Testis (tissue), 2 donors: ENCODE measurements at regions not wholly inside any gene's neighbourhood (a gene's known extent, or its start where the extent isn't known, plus 50 kb on each side); places are given as distances from the start of the nearest gene placed in this dataset.

Experiments
- POLR2A ChIP-seq: fragments of 450-650 bp; IDR thresholded peaks from one replicate; pipeline ENCODE4 v1.6.1; 2017; ENCODE audit warnings: antibody characterized with exemption, mild to moderate bottlenecking, moderate library complexity
- TF ChIP-seq, protein P1 (sequence below), 3 experiments: fragments of 450-650 bp in 2 of 3; fragments of 200-600 bp in 1 of 3; sonication (generic) in 1 of 3; IDR thresholded peaks; one replicate each; pipeline ENCODE4 v1.5.1; 2016 to 2019; ENCODE audit warnings: antibody characterized with exemption in 3 of 3, mild to moderate bottlenecking in 2 of 3, moderate library complexity in 1 of 3

DNA sequence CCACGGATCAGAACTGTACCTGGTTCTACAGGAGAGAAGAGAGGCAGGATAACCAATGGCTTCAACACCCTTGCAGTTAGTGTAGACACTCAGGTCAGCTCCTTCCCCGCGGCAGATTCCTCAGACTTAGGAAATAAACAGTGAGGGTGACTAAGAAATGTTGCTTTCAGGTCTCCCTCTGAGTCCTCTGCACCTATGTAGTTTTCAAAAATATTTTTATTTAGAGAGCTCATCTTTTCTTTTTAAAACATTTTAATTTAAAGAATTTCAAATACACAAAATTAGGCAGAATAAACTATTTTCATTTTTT, 195.2 kb downstream of the KLF12 start:
- TF ChIP-seq, protein P1, sequence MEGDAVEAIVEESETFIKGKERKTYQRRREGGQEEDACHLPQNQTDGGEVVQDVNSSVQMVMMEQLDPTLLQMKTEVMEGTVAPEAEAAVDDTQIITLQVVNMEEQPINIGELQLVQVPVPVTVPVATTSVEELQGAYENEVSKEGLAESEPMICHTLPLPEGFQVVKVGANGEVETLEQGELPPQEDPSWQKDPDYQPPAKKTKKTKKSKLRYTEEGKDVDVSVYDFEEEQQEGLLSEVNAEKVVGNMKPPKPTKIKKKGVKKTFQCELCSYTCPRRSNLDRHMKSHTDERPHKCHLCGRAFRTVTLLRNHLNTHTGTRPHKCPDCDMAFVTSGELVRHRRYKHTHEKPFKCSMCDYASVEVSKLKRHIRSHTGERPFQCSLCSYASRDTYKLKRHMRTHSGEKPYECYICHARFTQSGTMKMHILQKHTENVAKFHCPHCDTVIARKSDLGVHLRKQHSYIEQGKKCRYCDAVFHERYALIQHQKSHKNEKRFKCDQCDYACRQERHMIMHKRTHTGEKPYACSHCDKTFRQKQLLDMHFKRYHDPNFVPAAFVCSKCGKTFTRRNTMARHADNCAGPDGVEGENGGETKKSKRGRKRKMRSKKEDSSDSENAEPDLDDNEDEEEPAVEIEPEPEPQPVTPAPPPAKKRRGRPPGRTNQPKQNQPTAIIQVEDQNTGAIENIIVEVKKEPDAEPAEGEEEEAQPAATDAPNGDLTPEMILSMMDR (IDR thresholded peaks at IDR 0.05), result no peak
- TF ChIP-seq POLR2A, result no peak
